ENCODE measurements at regions not wholly inside any gene's neighbourhood (a gene's known extent, or its start where the extent isn't known, plus 50 kb on each side); places are given as distances from the start of the nearest gene placed in this dataset.

- no peak overlapping the region for H3K27ac Mint-ChIP-seq (ENCODE audit: unreplicated experiment)
- H3K36me3 Mint-ChIP-seq (ENCODE audit: low read depth, unreplicated experiment): peaks cover 5% of the 10 kb centered on the region
- H3K4me3 Mint-ChIP-seq (ENCODE audit: unreplicated experiment): no peak overlapping the region
- H3K4me1 Mint-ChIP-seq (ENCODE audit: unreplicated experiment): no peaks in the 10 kb centered on the region
- no peak for DNase-seq (ENCODE audit: low spot score)
- H3K9me3 Mint-ChIP-seq (ENCODE audit: unreplicated experiment): no peaks in the 10 kb centered on the region
- H3K27me3 Mint-ChIP-seq (ENCODE audit: unreplicated experiment): peaks cover 3% of the 10 kb centered on the region
- TF ChIP-seq CTCF (IDR thresholded peaks at IDR 0.05; ENCODE audit: unreplicated experiment): no peak
These were observed 84.0 kb downstream of the PTGR3 start for GRCh38 chr18:75124991-75125381.

GRCh38 chr18:75124551-75124950 is 84.4 kb downstream of the PTGR3 start:
- DNase-seq (ENCODE audit: low spot score): no peak
- no peaks in the 10 kb centered on the region for H3K9me3 Mint-ChIP-seq (ENCODE audit: unreplicated experiment)
- no peak overlapping the region for H3K27ac Mint-ChIP-seq (ENCODE audit: unreplicated experiment)
- no peak for TF ChIP-seq CTCF (IDR thresholded peaks at IDR 0.05; ENCODE audit: unreplicated experiment)
- H3K4me3 Mint-ChIP-seq (ENCODE audit: unreplicated experiment): no peak overlapping the region
- H3K4me1 Mint-ChIP-seq (ENCODE audit: unreplicated experiment): no peaks in the 10 kb centered on the region
- H3K36me3 Mint-ChIP-seq (ENCODE audit: low read depth, unreplicated experiment): peaks cover 5% of the 10 kb centered on the region
- H3K27me3 Mint-ChIP-seq (ENCODE audit: unreplicated experiment): peaks cover 3% of the 10 kb centered on the region

- Mint-ChIP-seq H3K4me1 (ENCODE audit: unreplicated experiment) (no peaks in the 10 kb centered on the region), H3K27me3 (ENCODE audit: unreplicated experiment) (peaks cover 4% of the 10 kb centered on the region), H3K36me3 (ENCODE audit: low read depth, unreplicated experiment) (peaks cover 5% of the 10 kb centered on the region), H3K4me3 (ENCODE audit: unreplicated experiment) (no peak overlapping the region), H3K9me3 (ENCODE audit: unreplicated experiment) (no peaks in the 10 kb centered on the region), H3K27ac (ENCODE audit: unreplicated experiment) (no peak overlapping the region)
- TF ChIP-seq CTCF (IDR thresholded peaks at IDR 0.05; ENCODE audit: unreplicated experiment): no peak
- DNase-seq (ENCODE audit: low spot score): no peak
These were observed 85.8 kb downstream of the PTGR3 start for GRCh38 chr18:75123113-75123512.

GRCh38 chr18:75122334-75122958 is 86.5 kb downstream of the PTGR3 start:
- Mint-ChIP-seq H3K27me3 (ENCODE audit: unreplicated experiment) (peaks cover 4% of the 10 kb centered on the region), H3K36me3 (ENCODE audit: low read depth, unreplicated experiment) (peaks cover 5% of the 10 kb centered on the region), H3K4me1 (ENCODE audit: unreplicated experiment) (no peaks in the 10 kb centered on the region), H3K27ac (ENCODE audit: unreplicated experiment) (no peak overlapping the region), H3K4me3 (ENCODE audit: unreplicated experiment) (no peak overlapping the region), H3K9me3 (ENCODE audit: unreplicated experiment) (no peaks in the 10 kb centered on the region)
- no peak for TF ChIP-seq CTCF (IDR thresholded peaks at IDR 0.05; ENCODE audit: unreplicated experiment)
- no peak for DNase-seq (ENCODE audit: low spot score)

GRCh38 chr18:75121266-75121665 is 87.7 kb downstream of the PTGR3 start:
- peaks cover 3% of the 10 kb centered on the region for H3K27me3 Mint-ChIP-seq (ENCODE audit: unreplicated experiment)
- H3K36me3 Mint-ChIP-seq (ENCODE audit: low read depth, unreplicated experiment): no peaks in the 10 kb centered on the region
- H3K27ac Mint-ChIP-seq (ENCODE audit: unreplicated experiment): no peak overlapping the region
- DNase-seq (ENCODE audit: low spot score): no peak
- no peaks in the 10 kb centered on the region for H3K9me3 Mint-ChIP-seq (ENCODE audit: unreplicated experiment)
- H3K4me3 Mint-ChIP-seq (ENCODE audit: unreplicated experiment): no peak overlapping the region
- H3K4me1 Mint-ChIP-seq (ENCODE audit: unreplicated experiment): no peaks in the 10 kb centered on the region
- no peak for TF ChIP-seq CTCF (IDR thresholded peaks at IDR 0.05; ENCODE audit: unreplicated experiment)
